ENCODE measurements at regions not wholly inside any gene's neighbourhood (a gene's known extent, or its start where the extent isn't known, plus 50 kb on each side); places are given as distances from the start of the nearest gene placed in this dataset.
"Not testable (repeated sequence)": the region's sequence is repeated elsewhere in the genome, so short reads cannot be mapped to it uniquely, and the experiment has no call there.

DNA sequence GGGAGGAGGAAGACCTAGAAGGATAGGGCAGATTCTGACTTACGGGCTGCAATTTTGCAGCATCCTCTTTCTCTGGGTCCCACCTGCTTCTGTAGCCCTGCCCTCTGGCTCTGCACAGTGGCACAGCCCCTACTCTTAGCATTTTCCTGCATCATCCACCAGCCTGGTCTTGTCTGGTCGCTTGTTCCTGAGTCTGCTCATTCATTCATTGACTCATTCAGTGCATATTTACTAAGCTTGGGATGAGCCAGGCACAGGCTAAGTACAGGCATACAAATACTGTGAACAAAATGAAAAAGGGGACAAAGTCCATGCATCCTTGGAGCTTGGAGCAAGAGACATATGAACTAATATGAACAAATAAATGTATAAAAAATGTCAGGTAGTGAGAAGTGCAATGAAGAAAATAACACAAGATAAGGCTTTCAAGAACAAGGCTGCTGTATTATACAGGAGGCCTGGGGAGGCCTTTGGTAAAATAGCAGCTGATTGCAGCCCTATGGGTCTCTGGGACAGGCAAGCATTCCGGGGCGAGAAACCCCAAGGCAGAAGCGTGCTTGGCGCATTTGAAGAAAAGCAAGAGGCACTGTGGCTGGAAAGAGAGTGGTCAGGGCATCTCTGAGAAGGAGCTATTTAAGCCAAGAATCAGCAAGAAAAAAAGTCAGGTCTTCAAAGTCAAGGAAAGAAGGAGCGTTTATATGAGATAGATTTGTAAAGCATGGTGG, 108.0 kb upstream of the ALX4 start:
- no peak for DNase-seq

DNA sequence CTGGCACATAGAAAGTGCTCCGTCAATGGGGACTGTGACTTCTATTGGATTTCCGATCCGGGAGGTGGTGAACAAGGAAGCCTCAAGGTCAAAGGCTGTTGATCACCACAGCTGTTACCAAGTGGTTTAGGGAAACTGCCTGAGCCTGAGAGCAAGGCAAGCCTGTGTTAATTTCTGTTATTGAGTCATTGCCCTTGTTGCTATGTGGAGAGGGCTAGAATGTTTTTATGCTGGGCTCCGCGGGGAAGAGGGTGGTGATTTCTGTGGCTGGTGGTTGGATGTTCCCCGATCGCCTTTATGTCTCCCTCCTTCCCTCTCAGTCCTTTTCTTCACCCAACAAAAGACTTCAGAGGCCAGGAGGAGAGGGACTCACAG, 108.5 kb upstream of the ALX4 start:
- DNase-seq, result no peak

DNA sequence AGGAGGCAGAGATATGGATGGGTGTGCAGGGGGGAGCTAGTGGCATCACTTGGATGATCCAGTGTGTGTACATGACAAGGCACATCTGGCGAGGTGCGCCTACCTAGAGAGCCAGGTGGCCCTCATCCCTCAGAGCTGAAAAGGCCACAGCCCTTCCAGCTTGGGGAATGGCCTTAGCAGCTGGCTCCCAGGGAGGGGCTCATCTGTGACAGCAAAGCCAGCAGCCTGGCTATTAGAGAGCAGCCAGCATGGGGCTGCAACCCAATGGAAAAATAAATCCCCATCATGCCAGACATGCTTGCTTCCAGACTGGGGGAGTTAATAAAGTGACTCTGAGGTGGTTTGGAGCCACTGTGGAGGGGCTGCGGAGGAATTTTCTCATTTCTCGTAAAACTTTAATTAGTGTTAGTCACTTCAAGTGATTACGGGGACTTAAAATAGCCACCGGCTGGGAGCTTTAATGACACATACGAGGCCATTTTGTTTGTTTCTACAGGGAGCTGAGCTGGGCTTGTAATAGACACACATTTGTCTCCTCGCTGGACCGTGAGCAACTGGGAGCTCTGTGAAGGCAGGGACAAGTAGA, 111.2 kb upstream of the ALX4 start:
- no peak for DNase-seq

DNA sequence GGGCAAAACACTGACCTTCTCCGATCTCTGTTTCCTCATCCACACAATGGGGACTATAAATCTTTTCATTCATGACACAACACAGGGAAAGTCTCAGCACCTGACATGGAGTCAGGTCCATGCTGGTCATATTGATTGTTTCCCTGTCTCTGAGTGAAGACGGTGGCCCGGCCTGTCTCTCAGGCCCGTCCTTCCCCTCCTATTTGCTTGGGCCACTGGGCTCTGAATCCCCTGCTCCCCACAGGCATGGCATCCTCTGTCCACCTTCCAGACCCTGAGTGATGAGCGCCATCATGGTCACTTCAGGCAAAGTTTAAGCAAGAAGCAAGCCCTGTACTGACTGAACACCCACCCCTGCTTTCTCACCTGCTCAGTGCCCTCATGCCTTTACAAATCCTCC, 113.3 kb upstream of the ALX4 start:
- DNase-seq, result no peak

DNA sequence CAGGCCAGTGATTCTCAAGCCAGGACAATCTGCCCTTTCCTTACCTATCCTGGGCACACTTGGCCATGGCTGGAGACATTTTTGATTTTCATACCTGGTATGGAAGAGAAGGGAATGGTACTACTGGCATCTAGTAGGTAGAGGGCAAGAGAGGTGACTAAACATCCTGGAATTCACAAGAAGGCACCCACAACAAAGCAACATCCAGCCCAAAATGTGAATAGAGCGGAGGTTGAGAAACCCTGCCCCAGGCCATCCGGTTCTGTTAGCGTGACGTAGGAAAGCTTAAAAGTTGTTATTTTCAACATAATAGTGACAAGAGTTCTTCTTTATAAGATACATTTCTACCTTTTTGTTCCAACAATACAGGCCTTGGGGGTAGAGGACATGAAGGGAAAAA, 114.9 kb upstream of the ALX4 start:
- no peak for DNase-seq

DNA sequence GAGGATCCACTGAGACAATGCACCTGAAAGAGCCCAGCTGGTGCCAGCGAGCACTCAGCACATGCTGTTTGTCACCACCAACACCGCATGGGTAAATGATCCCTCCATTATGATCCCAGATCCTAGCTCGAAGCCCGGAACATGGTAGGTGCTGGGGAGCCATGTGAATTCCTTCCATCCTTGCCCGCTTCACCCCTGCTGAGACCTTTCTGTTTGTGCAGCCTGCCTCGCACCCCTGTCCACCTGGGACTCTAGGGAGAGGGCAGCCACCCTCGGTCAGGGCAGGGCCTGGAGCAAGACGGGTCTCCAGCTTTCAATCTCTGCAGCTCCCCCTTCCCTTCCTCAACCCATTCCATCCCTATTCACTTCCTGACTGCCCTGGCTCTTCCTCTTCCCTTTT, 116.2 kb upstream of the ALX4 start:
- DNase-seq, result no peak

DNA sequence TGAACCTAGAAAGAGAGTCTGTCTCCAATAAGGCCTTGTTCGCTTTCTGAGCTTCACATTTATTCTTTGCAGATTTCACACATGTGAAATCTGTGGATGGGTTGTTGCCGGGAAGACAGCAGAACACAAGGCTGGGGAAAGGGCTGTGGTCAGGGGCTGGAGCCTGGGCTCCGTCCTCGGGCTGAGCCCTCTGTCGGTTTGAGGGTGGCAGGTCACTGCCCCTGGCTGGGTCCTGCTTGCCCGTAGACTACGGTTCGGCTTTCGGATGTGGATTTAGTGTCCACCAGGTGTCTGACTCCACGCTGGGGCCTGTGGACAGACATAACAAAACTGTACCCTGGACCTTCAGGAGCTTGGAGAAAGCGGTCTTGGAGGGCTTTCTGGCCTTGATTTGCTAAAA, 117.0 kb upstream of the ALX4 start:
- no peak for DNase-seq

DNA sequence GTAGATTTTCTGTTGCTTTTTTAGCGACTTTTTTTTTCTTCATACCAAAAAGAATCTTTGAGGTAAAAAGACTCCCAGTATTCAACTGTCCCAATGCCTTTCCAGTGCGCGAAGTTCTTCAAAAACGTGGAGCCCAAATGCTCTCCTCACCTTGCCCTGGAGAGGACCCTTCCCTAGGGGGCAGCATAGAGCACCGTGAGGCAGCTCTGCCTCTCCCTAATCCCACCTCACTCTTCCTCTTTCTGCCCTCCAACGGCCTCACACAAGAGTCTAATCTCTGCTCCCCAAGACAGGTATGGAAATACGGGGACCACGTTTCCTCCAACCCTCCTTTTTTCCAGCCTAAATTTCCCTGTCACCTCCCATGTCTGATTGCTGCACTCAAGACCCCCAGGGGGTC, 117.5 kb upstream of the ALX4 start:
- DNase-seq, result no peak

DNA sequence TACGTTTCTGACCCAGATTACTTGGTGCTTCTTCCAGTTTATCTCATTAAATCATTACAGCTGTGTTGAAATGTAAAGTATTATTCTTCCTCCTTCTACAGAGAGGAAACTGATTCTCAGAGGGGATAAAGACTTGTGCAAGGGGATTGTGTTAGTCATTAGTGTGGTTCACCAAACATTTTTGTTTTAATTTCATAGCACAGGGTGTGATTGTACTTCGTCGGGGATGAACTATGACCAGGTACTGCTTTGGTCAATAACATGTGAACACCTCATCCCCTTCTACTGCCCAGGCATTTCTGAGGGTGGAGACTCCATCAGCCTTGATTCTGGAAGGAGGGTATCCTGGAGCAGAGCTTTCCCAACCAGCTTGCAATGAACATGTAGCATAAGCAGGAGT, 120.2 kb upstream of the ALX4 start:
- DNase-seq, result no peak

DNA sequence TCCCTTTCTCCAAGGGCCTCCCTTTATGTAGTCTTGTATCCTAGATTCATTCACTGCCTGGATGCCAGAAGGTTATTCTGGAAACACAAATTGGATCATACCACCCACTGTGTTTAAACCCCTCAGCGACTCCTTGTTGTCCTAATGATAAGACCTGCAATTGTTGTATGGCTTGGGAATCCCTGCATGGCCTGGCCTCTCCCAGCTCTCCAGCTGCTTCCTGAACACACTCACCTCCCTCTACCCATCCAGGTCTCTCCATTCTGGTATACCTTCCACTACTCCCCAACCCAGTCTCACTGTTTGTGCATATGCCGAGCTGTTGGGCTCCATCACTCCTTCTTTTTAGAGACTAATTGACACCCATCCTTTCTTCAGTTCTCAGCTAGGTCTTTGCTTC, 124.3 kb upstream of the ALX4 start:
- no peak for DNase-seq

DNA sequence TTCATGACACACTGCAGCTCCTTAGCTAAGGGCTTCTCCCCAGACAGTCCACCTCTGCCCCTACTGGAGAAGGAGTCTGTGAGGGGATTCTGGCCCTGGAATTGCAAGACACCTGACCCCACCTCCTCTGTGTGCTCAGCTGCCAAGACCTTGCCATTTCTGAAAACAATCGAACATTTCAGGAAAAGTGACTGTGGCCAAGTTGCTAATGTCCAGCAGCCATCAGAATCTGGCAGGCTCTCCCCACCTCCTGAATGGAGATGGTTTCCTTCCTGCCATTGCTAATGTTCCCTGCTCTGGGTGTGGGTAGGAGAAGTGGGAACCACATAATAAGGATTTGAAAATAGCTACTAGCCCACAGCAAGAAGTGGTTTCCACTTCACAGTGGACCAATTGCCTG, 127.2 kb upstream of the ALX4 start:
- DNase-seq, result no peak

DNA sequence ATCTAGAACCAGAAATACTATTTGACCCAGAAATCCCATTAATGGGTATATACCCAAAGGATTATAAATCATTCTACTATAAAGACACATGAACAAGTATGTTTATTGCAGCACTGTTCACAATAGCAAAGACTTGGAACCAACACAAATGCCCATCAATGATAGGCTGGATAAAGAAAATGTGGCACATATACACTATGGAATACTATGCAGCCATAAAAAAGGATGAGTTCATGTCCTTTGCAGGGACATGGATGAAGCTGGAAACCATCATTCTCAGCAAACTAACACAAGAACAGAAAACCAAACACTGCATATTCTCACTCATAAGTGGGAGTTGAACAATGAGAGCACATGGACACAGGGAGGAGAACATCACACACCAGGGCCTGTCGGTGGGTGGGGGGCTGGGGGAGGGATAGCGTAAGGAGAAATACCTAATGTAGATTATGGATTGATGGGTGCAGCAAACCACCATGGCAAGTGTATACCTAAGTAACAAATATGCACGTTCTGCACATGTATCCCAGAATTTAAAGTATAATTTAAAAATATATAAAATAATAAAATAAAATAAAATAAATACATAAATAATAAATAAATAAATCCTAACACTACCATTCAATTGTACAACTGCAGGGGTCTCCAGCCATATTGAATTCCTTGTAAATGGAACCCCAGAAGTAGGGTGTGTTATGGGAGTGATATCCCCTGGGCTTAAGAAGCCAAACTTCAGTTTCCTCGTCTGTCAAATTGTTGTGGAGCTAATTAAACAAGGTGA, 122.4 kb upstream of the CD82 start:
- DNase-seq, result not testable (repeated sequence)

DNA sequence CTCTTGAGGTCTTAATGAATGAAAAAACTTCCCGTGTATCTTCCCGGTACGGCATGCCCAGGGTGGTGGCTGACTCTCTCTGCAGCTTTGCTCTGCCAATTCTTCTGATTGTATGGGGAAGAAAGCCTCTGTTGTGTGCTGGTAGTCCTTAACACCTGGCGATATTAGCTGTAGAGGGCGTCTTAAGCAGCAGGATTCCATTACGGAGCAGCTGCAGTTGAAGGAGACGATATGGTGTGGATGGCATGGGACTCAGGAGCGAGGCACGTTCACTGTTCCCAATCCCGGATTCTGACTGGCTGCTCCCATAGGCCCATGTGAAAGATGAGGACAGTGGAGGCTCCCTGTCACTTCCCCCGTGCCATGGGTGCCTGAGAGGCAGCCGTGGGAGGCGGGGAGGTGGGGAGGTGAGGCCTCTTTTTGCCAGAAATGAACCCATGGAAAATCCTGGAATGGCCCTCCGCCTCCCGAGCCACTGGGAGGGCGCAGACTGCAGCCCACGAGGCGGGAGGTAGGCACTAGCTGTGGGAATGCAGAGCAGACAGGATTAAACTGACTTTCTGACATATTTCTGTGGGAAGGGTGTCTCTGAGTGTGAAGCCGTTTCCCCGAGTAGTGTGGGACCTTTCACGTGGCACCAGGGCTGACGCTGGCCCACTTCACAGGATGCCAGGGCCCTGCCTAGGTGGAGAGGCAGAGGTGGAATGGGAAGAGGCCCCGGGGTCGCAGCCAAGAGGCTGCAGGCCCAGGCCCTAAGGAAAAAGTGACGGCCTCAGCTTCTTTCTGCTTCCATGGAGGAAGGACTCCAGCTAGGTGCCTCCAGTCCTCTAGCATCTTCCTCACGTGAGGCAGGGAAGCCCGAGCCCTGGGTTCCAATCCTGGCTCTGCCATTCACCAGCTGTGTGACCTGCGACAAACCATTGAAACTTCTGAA, 121.4 kb upstream of the CD82 start:
- DNase-seq, result no peak

DNA sequence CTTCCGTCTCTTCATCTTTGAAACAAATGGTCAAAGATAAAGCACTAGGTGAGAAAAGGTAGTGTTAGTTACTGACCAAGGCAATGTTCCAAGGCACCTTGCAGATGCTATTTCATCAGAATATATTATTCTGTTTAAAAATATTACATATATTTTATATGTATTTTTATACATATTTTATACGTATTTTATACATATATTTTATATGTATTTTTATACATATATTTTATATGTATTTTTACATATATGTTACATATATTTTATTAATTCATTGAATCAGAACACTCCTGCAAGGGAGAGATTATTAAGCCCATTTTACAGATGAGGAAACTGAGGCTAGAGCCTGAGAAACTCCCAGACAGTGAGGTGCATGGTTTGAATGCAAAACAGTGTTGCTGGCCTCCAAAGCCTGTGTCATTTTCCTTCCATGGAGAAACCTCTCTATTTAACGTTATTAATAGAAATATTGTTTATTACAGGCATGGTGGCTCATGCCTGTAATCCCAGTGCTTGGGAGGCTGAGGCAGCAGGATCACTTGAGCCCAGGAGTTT, 120.6 kb upstream of the CD82 start:
- no peak for DNase-seq

DNA sequence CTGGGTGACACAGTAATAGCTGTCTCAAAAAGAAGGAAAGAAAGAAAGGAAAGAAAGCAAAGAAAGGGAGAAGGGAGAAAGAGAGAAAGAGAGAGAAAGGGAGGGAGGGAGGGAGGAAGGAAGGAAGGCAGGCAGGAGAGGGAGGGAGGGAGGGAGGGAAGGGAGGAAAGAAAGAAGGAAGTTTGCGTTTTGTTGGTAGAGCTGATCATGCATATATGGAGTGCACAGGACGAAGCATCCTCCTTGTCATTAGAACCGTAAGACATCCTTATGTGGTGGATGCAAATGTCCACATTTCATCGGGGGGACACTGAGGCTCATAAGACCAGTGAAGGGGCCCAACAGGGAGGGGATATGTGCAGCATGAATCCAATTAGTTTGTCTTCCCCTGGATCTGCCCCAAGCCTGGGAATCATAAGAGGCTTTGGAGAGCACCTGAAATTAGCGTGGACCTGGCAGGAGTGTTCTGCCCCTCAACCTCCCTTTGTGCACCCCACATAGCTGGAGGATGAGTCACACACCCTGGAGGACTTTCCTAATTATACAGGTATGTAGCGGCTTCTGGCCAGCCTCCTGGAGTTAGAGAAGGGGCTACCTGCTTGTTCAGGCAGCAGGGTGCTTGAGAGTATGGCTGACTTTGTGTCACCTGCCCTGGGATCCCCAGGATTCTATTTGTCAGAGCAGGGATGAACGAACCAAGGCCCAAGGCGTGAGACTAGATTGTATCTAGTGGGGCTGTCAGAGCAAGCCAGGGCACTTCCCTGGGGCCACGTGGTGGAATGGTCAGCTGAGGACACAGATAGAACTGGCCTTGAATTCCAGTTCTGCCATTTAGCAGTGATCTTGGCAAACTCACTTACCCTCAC, 119.7 kb upstream of the CD82 start:
- no peak for DNase-seq

DNA sequence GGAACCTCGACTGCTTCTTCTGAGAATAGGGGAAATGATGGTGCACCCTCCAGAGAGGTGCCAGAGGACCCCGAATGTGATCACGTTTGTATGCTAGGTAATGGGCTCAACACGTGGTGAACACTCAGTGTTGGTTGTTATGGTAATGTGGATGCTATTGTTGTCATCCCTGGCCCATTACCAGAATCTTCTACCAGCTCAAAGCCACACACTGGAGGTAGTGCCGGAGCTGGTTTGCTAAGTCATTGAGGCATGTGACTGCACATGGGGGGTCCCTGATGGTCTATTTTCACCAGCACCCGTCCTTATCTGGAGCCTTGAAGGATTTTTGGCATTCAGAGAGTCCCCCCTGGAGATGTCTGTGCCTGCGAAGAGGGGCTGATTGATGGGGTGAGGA, 119.1 kb upstream of the CD82 start:
- DNase-seq, result no peak

DNA sequence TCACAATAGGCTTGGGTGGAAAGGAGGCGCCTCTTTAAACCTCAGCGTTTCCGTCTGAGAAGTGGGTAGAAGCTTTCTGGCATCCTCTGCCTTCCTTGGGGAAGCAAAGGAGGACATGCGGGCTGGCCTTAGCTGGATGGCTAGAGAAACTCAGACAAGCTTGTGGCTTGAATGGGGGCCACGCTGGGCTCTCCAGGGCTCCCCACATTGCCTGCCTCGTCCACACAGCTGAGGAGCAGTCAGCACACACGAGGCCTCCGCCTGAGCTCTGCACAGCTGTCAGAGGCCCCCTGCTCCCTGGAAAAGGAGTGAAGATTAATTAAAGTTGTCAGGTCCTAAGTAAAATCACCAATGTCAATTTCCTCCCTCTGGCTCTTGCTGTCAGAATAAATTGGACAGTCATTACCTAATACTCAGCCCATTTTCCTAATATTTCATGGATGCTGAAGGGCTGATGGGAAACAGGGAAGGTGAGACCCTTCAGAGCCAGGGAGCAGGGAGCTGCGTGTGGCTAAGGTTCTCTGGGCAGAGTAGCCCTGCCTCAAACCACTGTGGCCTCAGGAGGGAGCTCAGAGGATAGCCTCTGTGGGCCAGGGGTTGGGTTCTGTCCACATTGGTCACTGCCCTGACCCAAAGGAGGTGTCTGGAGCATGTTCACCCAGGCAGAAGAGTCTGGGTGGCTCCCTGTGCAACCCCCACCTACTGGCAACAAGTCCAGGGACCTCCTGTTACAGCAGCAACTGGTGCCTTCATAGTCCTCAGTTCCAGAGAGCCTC, 118.3 kb upstream of the CD82 start:
- no peak for DNase-seq

DNA sequence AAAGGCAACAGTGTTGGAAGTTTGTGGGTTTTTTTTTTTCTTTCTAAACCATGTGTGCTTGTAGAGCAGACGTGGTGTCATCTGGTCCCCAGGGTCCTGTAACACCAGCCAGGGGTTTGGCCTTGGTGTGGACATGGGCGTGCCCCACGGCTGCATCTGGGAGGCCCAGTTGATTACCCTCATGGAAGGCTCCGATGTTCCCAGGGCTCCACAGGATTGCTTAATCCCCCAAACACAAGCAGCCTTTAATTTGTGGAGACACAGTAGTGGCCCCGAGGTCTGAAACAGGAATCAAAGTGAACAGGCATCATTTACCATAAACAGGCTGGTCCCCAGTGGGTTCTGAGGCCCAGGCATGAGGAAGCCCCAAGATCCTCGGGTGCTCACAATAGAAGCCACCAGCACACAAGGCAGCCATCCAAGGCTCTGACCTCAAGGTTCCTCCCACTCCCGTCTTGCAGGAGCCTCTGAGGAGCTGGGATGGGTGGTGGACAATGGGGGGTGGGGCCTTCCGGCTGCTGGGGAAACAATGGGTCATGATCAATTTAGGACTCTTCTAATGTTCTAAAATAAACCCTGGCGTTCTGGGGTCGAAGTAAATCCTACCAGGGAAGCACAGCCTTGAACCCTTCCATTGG, 115.0 kb upstream of the CD82 start:
- no peak for DNase-seq

DNA sequence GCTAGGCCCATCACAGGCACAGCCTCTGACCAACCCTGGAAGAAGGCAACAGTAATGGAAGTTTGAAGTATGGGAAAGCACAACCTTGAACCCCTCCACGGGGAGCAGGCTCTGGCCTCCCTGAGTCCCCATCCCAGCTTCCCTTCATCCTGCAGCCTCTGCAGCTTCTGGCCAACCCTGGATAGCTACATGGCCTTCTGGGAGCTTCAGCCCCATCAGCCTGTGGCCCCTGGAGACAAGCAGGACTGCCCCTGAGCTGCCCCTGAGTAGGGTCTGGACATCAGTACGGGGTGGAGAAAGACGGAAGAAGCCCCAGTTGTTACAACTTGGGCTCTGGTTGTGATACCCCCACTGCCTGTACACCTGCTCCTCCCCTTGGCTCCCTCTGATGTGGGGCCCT, 113.8 kb upstream of the CD82 start:
- no peak for DNase-seq

DNA sequence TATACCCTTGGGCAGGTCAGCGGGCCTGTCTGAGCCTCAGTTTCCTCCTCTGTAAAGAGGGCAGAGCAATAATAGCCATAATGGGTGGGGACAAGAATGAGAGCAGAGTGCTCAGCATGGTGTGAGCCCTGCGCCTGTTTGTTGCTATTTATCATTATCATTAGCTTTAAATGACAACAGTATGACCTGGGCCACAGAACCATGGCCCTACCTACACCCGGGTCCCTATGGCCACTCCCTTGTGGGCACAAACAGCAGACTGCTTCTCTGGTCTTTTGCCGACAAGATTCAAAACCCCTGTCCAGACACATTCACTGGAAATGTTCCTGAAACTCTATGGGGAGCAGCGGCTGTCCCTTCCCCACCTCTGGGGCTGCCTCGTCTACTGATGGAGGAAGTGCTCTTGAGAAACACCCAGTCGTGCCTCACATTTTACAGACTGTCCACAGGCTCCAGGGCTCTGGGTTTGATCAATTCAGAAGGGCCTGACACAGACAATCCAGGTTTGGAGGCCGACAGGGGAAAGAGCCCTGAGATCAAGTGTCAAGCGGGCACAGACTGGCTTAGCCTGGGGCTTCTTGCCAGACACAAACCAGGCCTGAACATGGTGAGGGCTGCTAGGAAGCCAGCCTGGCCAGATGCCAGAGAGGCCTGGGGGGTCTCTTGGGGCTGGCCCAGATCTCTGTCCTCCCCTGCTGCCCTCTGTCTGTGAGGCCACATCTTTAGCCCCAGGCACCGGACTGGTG, 112.5 kb upstream of the CD82 start:
- no peak for DNase-seq

All from hindlimb muscle (tissue), 1 donor.